NCI-H460 (cell line): ENCODE measurements at regions not wholly inside any gene's neighbourhood (a gene's known extent, or its start where the extent isn't known, plus 50 kb on each side); places are given as distances from the start of the nearest gene placed in this dataset.

Source experiments
- DNase-seq: peaks from one replicate; pipeline ENCODE4 v3.0.0-alpha.2; 2016; ENCODE audit warnings: low read depth; ENCODE audit errors: extremely low read depth

- no peak for DNase-seq
These were observed 462.4 kb downstream of the TLL1 start for GRCh38 chr4:166335256-166335938.

- no peak for DNase-seq
These were observed 469.0 kb downstream of the TLL1 start for GRCh38 chr4:166341992-166342391.

- DNase-seq: no peak
These were observed 490.2 kb downstream of the TLL1 start for GRCh38 chr4:166363198-166363597.

- DNase-seq: no peak
These were observed 493.0 kb downstream of the TLL1 start for GRCh38 chr4:166366012-166366411.

- no peak for DNase-seq
These were observed 504.5 kb downstream of the TLL1 start for GRCh38 chr4:166377578-166377977.

GRCh38 chr4:166386491-166387360 lies 513.7 kb downstream of the TLL1 start:
- peak; percentile 0 for DNase-seq

GRCh38 chr4:166391501-166391900 lies 518.5 kb downstream of the TLL1 start:
- no peak for DNase-seq

- no peak for DNase-seq
These were observed 526.0 kb downstream of the TLL1 start for GRCh38 chr4:166399021-166399420.

GRCh38 chr4:166400270-166400894 lies 527.3 kb downstream of the TLL1 start:
- DNase-seq: no peak

GRCh38 chr4:166413356-166413755 lies 540.3 kb downstream of the TLL1 start:
- DNase-seq: no peak

GRCh38 chr4:166414431-166414830 lies 541.4 kb downstream of the TLL1 start:
- DNase-seq: no peak

GRCh38 chr4:166415749-166416148 lies 542.7 kb downstream of the TLL1 start:
- DNase-seq: no peak

GRCh38 chr4:166421556-166422156 lies 548.6 kb downstream of the TLL1 start:
- no peak for DNase-seq

- DNase-seq: no peak
These were observed 549.4 kb downstream of the TLL1 start for GRCh38 chr4:166422475-166422874.

GRCh38 chr4:166426300-166426863 lies 553.3 kb downstream of the TLL1 start:
- no peak for DNase-seq

GRCh38 chr4:166432125-166432524 lies 559.1 kb downstream of the TLL1 start:
- no peak for DNase-seq

GRCh38 chr4:166432842-166433241 lies 559.8 kb downstream of the TLL1 start:
- no peak for DNase-seq

GRCh38 chr4:166435449-166435848 lies 562.4 kb downstream of the TLL1 start:
- no peak for DNase-seq

GRCh38 chr4:166458756-166459155 lies 585.7 kb downstream of the TLL1 start:
- DNase-seq: no peak

- no peak for DNase-seq
These were observed 586.6 kb downstream of the TLL1 start for GRCh38 chr4:166459621-166460020.
